Nephron (organoid): ENCODE measurements at regions not wholly inside any gene's neighbourhood (a gene's known extent, or its start where the extent isn't known, plus 50 kb on each side); places are given as distances from the start of the nearest gene placed in this dataset.

Experiments
- H3K27ac Mint-ChIP-seq, 3 experiments: 2 replicates each; pipeline ENCODE4 v1.8.0; 2020; ENCODE audit warnings: mixed read lengths in 3 of 3, mild to moderate bottlenecking in 2 of 3, moderate library complexity in 1 of 3
- H3K27me3 Mint-ChIP-seq: 2 replicates; pipeline ENCODE4 v1.8.0; 2021; ENCODE audit warnings: low read depth, mild to moderate bottlenecking, moderate library complexity, mixed read lengths
- H3K36me3 Mint-ChIP-seq: 2 replicates; pipeline ENCODE4 v1.8.0; 2020; ENCODE audit warnings: low read depth, mixed read lengths
- H3K4me1 Mint-ChIP-seq: 2 replicates; pipeline ENCODE4 v1.8.0; 2020; ENCODE audit warnings: mixed read lengths
- H3K4me3 Mint-ChIP-seq, 3 experiments: 2 replicates each; pipeline ENCODE4 v1.8.0; 2020; ENCODE audit warnings: mild to moderate bottlenecking in 3 of 3, mixed read lengths in 3 of 3, moderate library complexity in 2 of 3
- H3K9me3 Mint-ChIP-seq: 2 replicates; pipeline ENCODE4 v1.8.0; 2020; ENCODE audit warnings: mixed read lengths
- CTCF ChIP-seq, 3 experiments: fragments of 200-600 bp; sonication (generic); IDR thresholded peaks; one replicate each; pipeline ENCODE4 v1.5.0; 2021; ENCODE audit warnings: antibody characterized with exemption in 3 of 3; ENCODE audit not compliant: unreplicated experiment in 3 of 3

DNA sequence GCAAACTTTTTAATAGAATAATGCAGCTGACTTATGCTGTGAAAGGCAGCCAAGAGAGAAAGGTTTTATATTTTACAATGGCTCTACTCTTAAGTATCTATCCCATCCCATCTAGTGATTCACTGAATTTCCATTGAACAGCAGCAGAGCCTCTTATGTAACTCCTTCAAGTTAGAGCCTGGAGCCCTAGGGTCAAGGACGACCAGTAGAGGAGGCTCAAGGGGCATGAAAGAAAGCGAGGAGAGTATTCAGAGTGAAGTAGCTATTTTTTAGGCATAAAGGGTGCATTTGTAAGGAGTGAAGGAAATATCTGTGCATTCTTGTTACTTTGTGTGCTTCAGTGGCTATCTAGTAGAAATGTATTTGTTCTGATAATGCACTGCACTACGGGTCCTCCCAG lies 180.2 kb upstream of the TPK1 start:
- H3K9me3 Mint-ChIP-seq: no peaks in the 10 kb centered on the region
- no peak overlapping the region for H3K27ac Mint-ChIP-seq
- H3K27me3 Mint-ChIP-seq: no peaks in the 10 kb centered on the region
- H3K4me1 Mint-ChIP-seq: no peaks in the 10 kb centered on the region
- H3K36me3 Mint-ChIP-seq: no peaks in the 10 kb centered on the region
- TF ChIP-seq CTCF (IDR thresholded peaks at IDR 0.05; ENCODE audit: unreplicated experiment in 3 of 3): no peak
- H3K4me3 Mint-ChIP-seq: no peak overlapping the region

DNA sequence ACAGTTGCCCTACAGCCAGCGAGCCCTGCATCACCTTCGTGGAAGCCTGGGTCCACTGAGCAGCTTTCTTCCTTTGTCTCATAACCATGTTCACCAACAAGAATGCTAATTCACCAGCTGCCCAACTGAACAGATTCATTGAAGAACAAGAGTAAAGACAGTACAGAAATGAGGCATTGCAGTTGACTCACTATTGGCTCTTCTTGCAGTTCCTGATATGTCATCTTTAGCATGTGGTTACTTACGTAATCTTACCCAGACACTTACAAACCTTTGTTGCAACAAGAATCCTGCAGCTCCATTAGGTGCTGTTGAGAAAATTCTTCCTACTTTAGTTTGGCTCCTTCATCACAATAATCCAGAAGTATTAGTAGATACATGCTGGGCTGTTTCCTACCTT lies 174.0 kb upstream of the TPK1 start:
- H3K27me3 Mint-ChIP-seq: no peaks in the 10 kb centered on the region
- no peak overlapping the region for H3K4me3 Mint-ChIP-seq
- no peaks in the 10 kb centered on the region for H3K9me3 Mint-ChIP-seq
- no peaks in the 10 kb centered on the region for H3K36me3 Mint-ChIP-seq
- H3K4me1 Mint-ChIP-seq: no peaks in the 10 kb centered on the region
- no peak for TF ChIP-seq CTCF (IDR thresholded peaks at IDR 0.05; ENCODE audit: unreplicated experiment in 3 of 3)
- no peak overlapping the region for H3K27ac Mint-ChIP-seq

DNA sequence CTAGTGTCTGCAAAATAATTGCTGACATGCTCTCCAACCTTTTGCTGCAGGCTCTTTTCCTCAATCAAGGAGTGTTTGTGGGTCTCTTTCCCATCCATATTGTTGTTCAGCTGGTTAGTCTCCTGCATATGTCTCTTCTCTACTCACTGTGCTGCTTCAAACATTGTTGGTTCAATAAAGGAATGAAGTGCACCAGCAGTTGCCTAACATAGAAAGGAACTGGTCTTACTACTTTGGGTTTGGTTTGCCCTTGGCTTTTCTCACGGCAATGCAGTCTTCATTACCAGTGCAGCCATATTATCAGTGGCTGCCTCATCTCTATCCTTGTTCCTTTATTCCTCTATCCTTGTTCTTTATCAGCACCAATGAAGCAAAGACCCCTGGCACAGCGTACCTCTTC lies 169.7 kb upstream of the TPK1 start:
- no peak for TF ChIP-seq CTCF (IDR thresholded peaks at IDR 0.05; ENCODE audit: unreplicated experiment in 3 of 3)

GRCh38 chr7:144997512-144997911 lies 161.7 kb upstream of the TPK1 start:
- no peak overlapping the region for H3K4me3 Mint-ChIP-seq
- no peaks in the 10 kb centered on the region for H3K36me3 Mint-ChIP-seq
- TF ChIP-seq CTCF (IDR thresholded peaks at IDR 0.05; ENCODE audit: unreplicated experiment in 3 of 3): no peak
- no peaks in the 10 kb centered on the region for H3K4me1 Mint-ChIP-seq
- no peaks in the 10 kb centered on the region for H3K27me3 Mint-ChIP-seq
- no peak overlapping the region for H3K27ac Mint-ChIP-seq
- peaks cover 38% of the 10 kb centered on the region for H3K9me3 Mint-ChIP-seq

More for the DNA sequence above, 169.7 kb upstream of the TPK1 start:
- H3K36me3 Mint-ChIP-seq: no peaks in the 10 kb centered on the region
- H3K27me3 Mint-ChIP-seq: no peaks in the 10 kb centered on the region
- peaks cover 11% of the 10 kb centered on the region for H3K9me3 Mint-ChIP-seq
- no peak overlapping the region for H3K27ac Mint-ChIP-seq
- no peak overlapping the region for H3K4me3 Mint-ChIP-seq
- H3K4me1 Mint-ChIP-seq: no peaks in the 10 kb centered on the region

DNA sequence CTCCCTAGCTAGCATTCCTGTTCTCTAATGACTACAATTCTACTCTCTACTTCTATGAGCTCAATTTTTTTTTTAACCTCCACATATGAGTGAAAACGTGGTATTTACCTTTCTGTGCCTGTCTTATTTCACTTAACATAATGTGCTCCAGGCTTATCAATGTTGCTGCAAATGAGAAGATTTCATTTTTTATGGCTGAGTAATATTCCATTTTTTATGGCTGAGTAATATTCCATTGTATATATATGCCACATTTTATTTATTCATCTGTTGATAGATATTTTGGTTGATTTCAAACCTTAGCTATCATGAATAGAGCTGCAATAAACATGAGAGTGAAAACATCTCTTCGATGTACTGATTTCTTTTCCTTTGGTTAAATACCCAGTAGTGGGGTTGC lies 159.6 kb upstream of the TPK1 start:
- no peaks in the 10 kb centered on the region for H3K36me3 Mint-ChIP-seq
- H3K4me3 Mint-ChIP-seq: no peak overlapping the region
- no peaks in the 10 kb centered on the region for H3K4me1 Mint-ChIP-seq
- H3K27me3 Mint-ChIP-seq: no peaks in the 10 kb centered on the region
- H3K27ac Mint-ChIP-seq: no peak overlapping the region
- peaks cover 31% of the 10 kb centered on the region for H3K9me3 Mint-ChIP-seq
- no peak for TF ChIP-seq CTCF (IDR thresholded peaks at IDR 0.05; ENCODE audit: unreplicated experiment in 3 of 3)

- peaks cover 12% of the 10 kb centered on the region for H3K9me3 Mint-ChIP-seq
- H3K27ac Mint-ChIP-seq: no peak overlapping the region
- H3K4me3 Mint-ChIP-seq: no peak overlapping the region
- H3K27me3 Mint-ChIP-seq: no peaks in the 10 kb centered on the region
- H3K36me3 Mint-ChIP-seq: no peaks in the 10 kb centered on the region
- no peak for TF ChIP-seq CTCF (IDR thresholded peaks at IDR 0.05; ENCODE audit: unreplicated experiment in 3 of 3)
- no peaks in the 10 kb centered on the region for H3K4me1 Mint-ChIP-seq
Observed at GRCh38 chr7:144991041-144991440, 155.2 kb upstream of the TPK1 start.
